BLaER1 (cell line): ENCODE measurements at regions not wholly inside any gene's neighbourhood (a gene's known extent, or its start where the extent isn't known, plus 50 kb on each side); places are given as distances from the start of the nearest gene placed in this dataset.

ENCODE experiments used
- H3K27ac ChIP-seq: shearing (Covaris generic); formaldehyde crosslinking; 2 replicates; pipeline ENCODE4 v1.8.1; 2022
- H3K27me3 ChIP-seq: shearing (Covaris generic); formaldehyde crosslinking; 2 replicates; pipeline ENCODE4 v1.8.1; 2022
- H3K36me3 ChIP-seq: shearing (Covaris generic); formaldehyde crosslinking; 2 replicates; pipeline ENCODE4 v1.8.1; 2022
- H3K4me1 ChIP-seq: shearing (Covaris generic); formaldehyde crosslinking; 2 replicates; pipeline ENCODE4 v1.8.1; 2022
- H3K4me2 ChIP-seq: shearing (Covaris generic); formaldehyde crosslinking; 2 replicates; pipeline ENCODE4 v1.8.1; 2022
- H3K4me3 ChIP-seq: shearing (Covaris generic); formaldehyde crosslinking; 2 replicates; pipeline ENCODE4 v1.8.1; 2022
- H3K9ac ChIP-seq: shearing (Covaris generic); formaldehyde crosslinking; 2 replicates; pipeline ENCODE4 v1.8.1; 2022
- H3K9me3 ChIP-seq: shearing (Covaris generic); formaldehyde crosslinking; 2 replicates; pipeline ENCODE4 v1.8.1; 2022
- H4K20me1 ChIP-seq: shearing (Covaris generic); formaldehyde crosslinking; 2 replicates; pipeline ENCODE4 v1.8.1; 2022
- Cebpa-rat ChIP-seq: shearing (Covaris generic); IDR thresholded peaks from 2 replicates; pipeline ENCODE4 v1.8.1; 2022

GRCh38 chr16:55380485-55380884 is 56.5 kb downstream of the IRX6 start:
- Histone ChIP-seq H3K36me3 (no peaks in the 10 kb centered on the region), H3K4me1 (no peaks in the 10 kb centered on the region), H3K27ac (no peak overlapping the region), H3K27me3 (no peaks in the 10 kb centered on the region), H3K9me3 (no peaks in the 10 kb centered on the region), H3K4me2 (no peak overlapping the region), H3K4me3 (no peak overlapping the region), H4K20me1 (no peaks in the 10 kb centered on the region), H3K9ac (no peak overlapping the region)
- no peak for TF ChIP-seq Cebpa-rat

- H3K9me3 ChIP-seq, result no peaks in the 10 kb centered on the region
- no peaks in the 10 kb centered on the region for H3K27me3 ChIP-seq
- H4K20me1 ChIP-seq, result no peaks in the 10 kb centered on the region
- H3K4me1 ChIP-seq, result no peaks in the 10 kb centered on the region
- H3K36me3 ChIP-seq, result no peaks in the 10 kb centered on the region
- H3K9ac ChIP-seq, result no peak overlapping the region
- H3K4me2 ChIP-seq, result no peak overlapping the region
- no peak overlapping the region for H3K4me3 ChIP-seq
- no peak for TF ChIP-seq Cebpa-rat
- no peak overlapping the region for H3K27ac ChIP-seq
Observed at GRCh38 chr16:55384288-55385247, 60.6 kb downstream of the IRX6 start.

GRCh38 chr16:55385359-55385758 is 61.4 kb downstream of the IRX6 start:
- Histone ChIP-seq H3K9me3 (no peaks in the 10 kb centered on the region), H3K27me3 (no peaks in the 10 kb centered on the region), H3K9ac (no peak overlapping the region), H3K4me2 (no peak overlapping the region), H4K20me1 (no peaks in the 10 kb centered on the region), H3K4me3 (no peak overlapping the region), H3K4me1 (no peaks in the 10 kb centered on the region), H3K36me3 (no peaks in the 10 kb centered on the region), H3K27ac (no peak overlapping the region)
- no peak for TF ChIP-seq Cebpa-rat

GRCh38 chr16:55386534-55387296 is 62.7 kb downstream of the IRX6 start:
- H4K20me1 ChIP-seq, result no peaks in the 10 kb centered on the region
- H3K9me3 ChIP-seq, result no peaks in the 10 kb centered on the region
- TF ChIP-seq Cebpa-rat, result no peak
- no peaks in the 10 kb centered on the region for H3K4me1 ChIP-seq
- no peak overlapping the region for H3K9ac ChIP-seq
- no peak overlapping the region for H3K27ac ChIP-seq
- H3K27me3 ChIP-seq, result no peaks in the 10 kb centered on the region
- no peak overlapping the region for H3K4me2 ChIP-seq
- H3K4me3 ChIP-seq, result no peak overlapping the region
- H3K36me3 ChIP-seq, result no peaks in the 10 kb centered on the region

- no peaks in the 10 kb centered on the region for H3K27me3 ChIP-seq
- H3K27ac ChIP-seq, result no peak overlapping the region
- no peak for TF ChIP-seq Cebpa-rat
- H3K36me3 ChIP-seq, result no peaks in the 10 kb centered on the region
- H4K20me1 ChIP-seq, result no peaks in the 10 kb centered on the region
- no peak overlapping the region for H3K9ac ChIP-seq
- H3K9me3 ChIP-seq, result no peaks in the 10 kb centered on the region
- no peak overlapping the region for H3K4me2 ChIP-seq
- no peaks in the 10 kb centered on the region for H3K4me1 ChIP-seq
- H3K4me3 ChIP-seq, result no peak overlapping the region
Observed at GRCh38 chr16:55388131-55388862, 64.3 kb downstream of the IRX6 start.

GRCh38 chr16:55389426-55390073 is 65.5 kb downstream of the IRX6 start:
- H3K27me3 ChIP-seq, result no peaks in the 10 kb centered on the region
- no peak overlapping the region for H3K4me2 ChIP-seq
- no peak overlapping the region for H3K4me3 ChIP-seq
- no peak overlapping the region for H3K9ac ChIP-seq
- no peaks in the 10 kb centered on the region for H4K20me1 ChIP-seq
- H3K36me3 ChIP-seq, result no peaks in the 10 kb centered on the region
- no peaks in the 10 kb centered on the region for H3K4me1 ChIP-seq
- H3K27ac ChIP-seq, result no peak overlapping the region
- no peak for TF ChIP-seq Cebpa-rat
- no peaks in the 10 kb centered on the region for H3K9me3 ChIP-seq

- Histone ChIP-seq H3K27me3 (no peaks in the 10 kb centered on the region), H3K4me2 (no peak overlapping the region), H3K27ac (no peak overlapping the region), H3K4me3 (no peak overlapping the region), H3K4me1 (no peaks in the 10 kb centered on the region), H3K9ac (no peak overlapping the region), H3K9me3 (no peaks in the 10 kb centered on the region), H3K36me3 (no peaks in the 10 kb centered on the region), H4K20me1 (no peaks in the 10 kb centered on the region)
- no peak for TF ChIP-seq Cebpa-rat
Observed at GRCh38 chr16:55390630-55391237, 66.7 kb downstream of the IRX6 start.

- H3K9ac ChIP-seq, result no peak overlapping the region
- no peak overlapping the region for H3K4me3 ChIP-seq
- no peak overlapping the region for H3K27ac ChIP-seq
- no peak for TF ChIP-seq Cebpa-rat
- no peaks in the 10 kb centered on the region for H3K4me1 ChIP-seq
- H3K27me3 ChIP-seq, result no peaks in the 10 kb centered on the region
- no peak overlapping the region for H3K4me2 ChIP-seq
- no peaks in the 10 kb centered on the region for H4K20me1 ChIP-seq
- H3K9me3 ChIP-seq, result no peaks in the 10 kb centered on the region
- H3K36me3 ChIP-seq, result no peaks in the 10 kb centered on the region
Observed at GRCh38 chr16:55391760-55392375, 67.9 kb downstream of the IRX6 start.

GRCh38 chr16:55392701-55393100 is 68.7 kb downstream of the IRX6 start:
- no peaks in the 10 kb centered on the region for H3K27me3 ChIP-seq
- no peak overlapping the region for H3K4me3 ChIP-seq
- TF ChIP-seq Cebpa-rat, result no peak
- H3K36me3 ChIP-seq, result no peaks in the 10 kb centered on the region
- H3K4me1 ChIP-seq, result no peaks in the 10 kb centered on the region
- no peak overlapping the region for H3K9ac ChIP-seq
- no peak overlapping the region for H3K4me2 ChIP-seq
- H4K20me1 ChIP-seq, result no peaks in the 10 kb centered on the region
- H3K9me3 ChIP-seq, result no peaks in the 10 kb centered on the region
- no peak overlapping the region for H3K27ac ChIP-seq
